GM12891 (cell line): ENCODE measurements at regions not wholly inside any gene's neighbourhood (a gene's known extent, or its start where the extent isn't known, plus 50 kb on each side); places are given as distances from the start of the nearest gene placed in this dataset.
"Not testable (repeated sequence)": the region's sequence is repeated elsewhere in the genome, so short reads cannot be mapped to it uniquely, and the experiment has no call there.

ENCODE experiments used
- DNase-seq: peaks from one replicate; pipeline ENCODE4 v3.0.0; 2011; ENCODE audit warnings: low spot score; ENCODE audit not compliant: insufficient read length
- FAIRE-seq: peaks from 2 replicates; lab custom pipeline; 2011; peaks lifted over from hg19 to GRCh38; lab: Jason Lieb, UNC
- PAX5 ChIP-seq: IDR thresholded peaks from 2 replicates; pipeline ENCODE4 v1.6.1; 2011; ENCODE audit warnings: low read length, moderate library complexity, mild to moderate bottlenecking; ENCODE audit not compliant: insufficient read depth, severe bottlenecking
- POLR2A ChIP-seq: IDR thresholded peaks from 2 replicates; pipeline ENCODE4 v1.6.1; 2011; ENCODE audit warnings: low read depth, low read length, control low read depth
- POLR2AphosphoS5 ChIP-seq: IDR thresholded peaks from 2 replicates; pipeline ENCODE4 v1.6.1; 2011; ENCODE audit warnings: low read depth, low read length, control low read depth
- POU2F2 ChIP-seq: IDR thresholded peaks from 2 replicates; pipeline ENCODE4 v1.6.1; 2011; ENCODE audit warnings: low read depth, mild to moderate bottlenecking, control low read depth, low read length, moderate library complexity
- SPI1 ChIP-seq: IDR thresholded peaks from 2 replicates; pipeline ENCODE4 v1.6.1; 2011; ENCODE audit warnings: low read depth, low read length, control low read depth
- TAF1 ChIP-seq: IDR thresholded peaks from 2 replicates; pipeline ENCODE4 v1.6.1; 2011; ENCODE audit warnings: low read depth, low read length, control low read depth

DNA sequence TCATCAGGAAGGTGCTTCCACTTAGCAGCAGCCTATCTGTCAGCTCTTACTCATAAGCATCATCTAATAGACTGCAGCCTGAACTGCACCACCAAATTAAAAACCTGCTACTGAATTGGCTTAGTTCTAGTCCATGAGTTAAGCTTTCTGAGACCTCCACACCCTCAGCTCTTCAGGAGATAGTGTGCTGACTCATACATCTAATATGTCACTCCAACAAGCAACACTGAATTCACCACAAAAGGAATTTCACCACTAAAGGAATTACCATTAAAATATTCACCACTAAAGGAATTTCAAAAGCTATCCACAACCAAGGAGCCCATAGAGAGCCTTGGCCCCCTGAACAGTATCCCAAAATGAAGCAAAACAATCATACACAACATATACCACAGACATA lies 418.5 kb upstream of the RORB start:
- no peak for DNase-seq
- TF ChIP-seq POLR2AphosphoS5: no peak
- no peak for TF ChIP-seq POU2F2
- no peak for TF ChIP-seq SPI1
- no peak for TF ChIP-seq POLR2A
- no peak for TF ChIP-seq PAX5
- TF ChIP-seq TAF1: no peak
- no peak for FAIRE-seq

DNA sequence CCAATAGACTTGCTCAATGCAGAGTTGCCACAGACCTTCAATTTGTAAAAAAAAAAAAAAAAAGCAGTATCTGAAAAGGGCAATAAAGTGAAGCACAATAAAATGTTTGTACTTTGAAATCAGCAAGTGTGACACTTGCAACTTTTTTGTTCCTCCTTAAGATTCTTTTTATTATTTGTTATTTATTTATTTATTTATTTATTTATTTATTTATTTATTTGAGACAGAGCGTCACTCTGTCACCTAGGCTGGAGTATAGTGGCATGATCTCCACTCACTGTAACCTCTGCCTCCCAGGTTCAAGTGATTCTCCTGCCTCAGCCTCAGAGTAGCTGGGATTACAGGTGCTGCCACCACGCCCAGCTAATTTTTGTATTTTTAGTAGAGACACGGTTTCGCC lies 416.5 kb upstream of the RORB start:
- FAIRE-seq, DNase-seq: not testable (repeated sequence)

DNA sequence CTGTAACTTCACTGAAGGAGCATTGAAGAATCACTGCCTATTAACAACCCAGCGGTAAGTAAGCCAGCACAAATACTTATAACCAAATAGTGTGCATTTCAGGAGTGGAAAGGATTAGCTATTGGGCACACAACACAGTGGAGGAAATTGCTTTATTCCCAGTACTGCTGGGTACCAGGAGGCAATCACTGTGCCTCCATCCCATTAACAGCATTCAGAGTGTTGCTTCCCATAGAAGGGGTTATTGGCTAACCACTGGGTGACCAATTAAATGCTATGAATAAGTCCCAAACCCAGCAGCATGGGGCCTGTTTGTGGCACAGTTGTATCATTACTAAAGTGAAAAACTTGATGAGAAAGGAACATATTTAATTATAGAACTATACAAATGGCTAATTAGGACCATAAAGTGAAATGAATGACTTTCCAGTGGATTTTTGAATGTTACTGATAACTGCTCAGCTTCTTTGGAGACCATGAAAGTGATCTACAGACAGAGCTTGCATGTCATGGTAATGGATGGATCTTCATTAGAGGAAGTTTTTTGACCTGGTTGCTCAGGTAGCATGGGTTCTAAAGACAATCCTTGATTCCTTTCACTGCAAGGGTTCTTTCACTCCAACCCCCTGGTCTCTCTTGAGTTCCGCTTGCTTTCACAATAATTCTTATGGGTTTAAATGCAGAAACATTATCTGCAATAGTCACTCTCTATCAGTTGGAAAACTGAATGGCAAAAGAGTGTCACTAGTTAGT lies 413.3 kb upstream of the RORB start:
- FAIRE-seq: no peak
- DNase-seq: no peak

DNA sequence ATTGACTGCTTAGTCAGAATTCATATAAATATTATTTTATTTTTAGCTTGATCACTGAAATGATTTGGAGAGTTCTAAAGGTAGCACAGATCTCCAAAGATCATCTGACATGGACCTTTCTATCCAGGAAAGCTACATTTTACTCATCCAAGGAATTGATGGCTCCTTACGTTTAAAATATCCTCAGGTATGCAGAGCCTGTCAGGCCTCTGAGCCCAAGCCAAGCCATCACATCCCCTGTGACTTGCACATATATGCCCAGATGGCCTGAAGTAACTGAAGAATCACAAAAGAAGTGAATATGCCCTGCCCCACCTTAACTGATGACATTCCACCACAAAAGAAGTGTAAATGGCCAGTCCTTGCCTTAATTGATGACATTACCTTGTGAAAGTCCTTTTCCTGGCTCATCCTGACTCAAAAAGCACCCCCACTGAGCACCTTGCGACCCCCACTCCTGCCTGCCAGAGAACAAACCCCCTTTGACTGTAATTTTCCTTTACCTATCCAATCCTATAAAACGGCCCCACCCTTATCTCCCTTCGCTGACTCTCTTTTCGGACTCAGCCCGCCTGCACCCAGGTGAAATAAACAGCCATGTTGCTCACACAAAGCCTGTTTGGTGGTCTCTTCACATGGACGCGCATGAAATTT lies 411.6 kb upstream of the RORB start:
- not testable (repeated sequence) for DNase-seq, FAIRE-seq

More for the DNA sequence above, 413.3 kb upstream of the RORB start:
- TF ChIP-seq POLR2AphosphoS5: no peak
- no peak for TF ChIP-seq TAF1
- no peak for TF ChIP-seq POLR2A
- TF ChIP-seq POU2F2: no peak
- TF ChIP-seq SPI1: no peak
- no peak for TF ChIP-seq PAX5

DNA sequence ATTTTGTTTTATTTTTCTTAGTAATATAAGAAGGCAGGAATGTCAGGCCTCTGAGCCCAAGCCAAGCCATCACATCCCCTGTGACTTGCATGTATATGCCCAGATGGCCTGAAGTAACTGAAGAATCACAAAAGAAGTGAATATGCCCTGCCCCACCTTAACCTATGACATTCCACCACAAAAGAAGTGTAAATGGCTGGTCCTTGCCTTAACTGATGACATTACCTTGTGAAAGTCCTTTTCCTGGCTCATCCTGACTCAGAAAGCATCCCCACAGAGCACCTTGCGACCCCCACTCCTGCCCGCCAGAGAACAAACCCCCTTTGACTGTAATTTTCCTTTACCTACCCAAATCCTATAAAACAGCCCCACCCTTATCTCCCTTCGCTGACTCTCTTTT lies 406.2 kb upstream of the RORB start:
- DNase-seq, FAIRE-seq: not testable (repeated sequence)

DNA sequence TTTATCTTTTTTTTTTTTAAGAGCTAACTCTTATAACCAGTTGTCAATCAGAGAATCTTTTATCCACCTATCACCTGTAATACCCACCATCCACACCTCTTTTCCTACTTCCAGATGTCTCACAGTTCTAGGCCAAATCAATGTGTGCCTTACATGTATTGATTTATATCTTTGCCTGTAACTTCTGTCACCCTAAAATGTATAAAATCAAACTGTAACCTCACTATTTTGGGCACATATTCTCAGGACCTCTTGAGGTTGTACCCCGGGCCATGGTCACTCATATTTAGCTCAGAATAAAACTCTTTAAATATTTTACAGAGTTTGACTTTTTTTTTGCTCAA lies 404.7 kb upstream of the RORB start:
- DNase-seq (no peak), FAIRE-seq (no peak)
- TF ChIP-seq TAF1 (no peak), PAX5 (no peak), SPI1 (no peak), POLR2A (no peak), POLR2AphosphoS5 (no peak), POU2F2 (no peak)

DNA sequence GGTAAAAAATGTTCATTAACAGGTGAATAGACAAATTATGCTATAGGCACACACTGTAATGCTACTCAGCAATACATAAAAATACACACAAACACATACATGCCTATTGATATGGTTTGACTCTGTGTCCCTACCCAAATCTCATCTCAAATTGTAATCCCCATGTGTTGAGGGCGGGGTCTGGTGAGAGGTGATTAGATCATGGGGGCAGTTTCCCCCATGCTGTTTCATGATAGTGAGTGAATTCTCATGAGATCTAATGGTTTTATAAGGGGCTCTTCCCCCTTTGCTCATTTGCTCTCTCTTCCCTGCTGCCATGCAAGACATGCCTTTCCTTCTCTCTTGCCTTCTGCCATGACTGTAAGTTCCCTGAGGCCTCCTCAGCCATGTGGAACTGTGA lies 403.1 kb upstream of the RORB start:
- FAIRE-seq, DNase-seq: not testable (repeated sequence)

DNA sequence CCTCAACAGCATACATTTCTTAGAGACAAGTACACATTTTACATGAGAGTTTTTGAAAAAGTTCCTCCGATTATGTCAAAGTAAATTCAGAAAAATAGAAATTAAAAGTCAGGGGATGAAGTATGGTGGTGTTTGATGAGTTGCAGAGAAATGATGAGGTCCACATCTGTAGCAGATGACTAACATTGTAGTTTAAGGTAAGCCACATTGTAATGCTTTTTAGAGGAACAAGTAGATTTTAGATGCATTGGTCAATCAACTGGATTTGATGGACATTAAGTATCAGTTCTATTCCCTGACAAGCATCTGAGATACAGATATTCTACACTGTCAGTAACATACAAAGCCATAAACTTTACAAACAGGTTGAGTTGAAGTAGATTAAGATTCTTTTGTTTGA lies 402.4 kb upstream of the RORB start:
- DNase-seq: no peak
- no peak for TF ChIP-seq POLR2AphosphoS5
- TF ChIP-seq SPI1: no peak
- no peak for TF ChIP-seq TAF1
- no peak for TF ChIP-seq PAX5
- no peak for TF ChIP-seq POU2F2
- no peak for TF ChIP-seq POLR2A
- FAIRE-seq: no peak

DNA sequence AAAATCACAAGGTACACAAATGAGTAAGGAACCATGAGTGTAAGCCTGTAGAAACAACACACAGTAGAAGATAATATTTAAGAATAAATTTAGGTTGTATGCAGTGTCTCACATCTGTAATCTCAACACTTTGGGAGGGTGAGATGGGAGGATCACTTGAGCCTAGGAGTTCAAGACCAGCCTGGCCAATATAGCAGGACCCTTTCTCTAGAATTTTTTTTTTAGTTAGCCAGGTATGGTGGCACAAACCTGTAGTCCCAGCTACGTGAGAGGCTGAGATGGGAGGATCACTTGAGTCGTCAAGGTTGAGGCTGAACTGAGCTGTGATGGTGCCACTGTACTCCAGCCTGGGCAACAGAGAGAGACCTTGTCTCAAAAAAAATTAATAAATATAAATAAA lies 401.2 kb upstream of the RORB start:
- TF ChIP-seq SPI1 (no peak), POLR2AphosphoS5 (no peak), PAX5 (no peak), POU2F2 (no peak), TAF1 (no peak), POLR2A (no peak)
- FAIRE-seq: no peak
- no peak for DNase-seq

DNA sequence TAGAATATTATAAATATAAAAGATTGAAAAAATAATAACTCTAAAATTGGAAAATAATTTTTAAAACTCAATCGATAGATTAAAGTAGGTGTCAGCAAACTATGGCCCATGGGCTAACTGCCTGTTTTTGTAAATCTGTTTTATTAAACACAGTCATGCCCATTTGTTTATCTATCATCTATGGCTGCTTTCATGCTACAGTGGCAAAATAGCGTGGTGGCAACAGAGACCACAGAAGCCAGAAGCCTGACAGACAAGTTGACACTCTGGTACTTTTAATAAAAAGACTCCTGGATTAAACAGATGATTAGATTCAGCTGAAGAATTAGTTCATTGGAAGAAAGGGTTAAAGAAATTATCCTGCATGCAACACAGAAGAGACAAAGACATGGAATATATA lies 400.7 kb upstream of the RORB start:
- DNase-seq (no peak), FAIRE-seq (no peak)
- TF ChIP-seq TAF1: no peak
- no peak for TF ChIP-seq PAX5
- no peak for TF ChIP-seq POLR2AphosphoS5
- no peak for TF ChIP-seq POU2F2
- TF ChIP-seq POLR2A: no peak

DNA sequence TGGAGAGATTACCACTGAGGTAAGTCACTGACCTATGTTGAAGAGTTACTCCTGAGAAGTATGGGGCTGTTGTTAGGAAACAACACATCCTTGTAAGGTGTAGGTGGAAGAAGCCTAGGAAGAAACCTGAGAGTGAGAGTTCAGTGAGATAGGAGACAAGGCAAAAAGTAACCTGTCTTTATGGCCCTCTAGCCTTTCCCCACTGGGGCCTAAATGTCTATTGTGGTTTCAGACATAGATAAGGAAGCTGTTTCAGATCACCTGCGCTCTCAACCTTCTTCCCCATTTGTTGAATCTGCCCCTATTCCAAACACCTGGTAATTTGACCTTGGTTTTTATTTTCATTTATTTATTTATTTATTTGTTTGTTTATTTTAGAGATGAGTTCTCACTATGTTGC lies 397.1 kb upstream of the RORB start:
- no peak for DNase-seq
- no peak for TF ChIP-seq POLR2A
- TF ChIP-seq POU2F2: no peak
- TF ChIP-seq SPI1: no peak
- TF ChIP-seq PAX5: no peak
- TF ChIP-seq TAF1: no peak
- no peak for TF ChIP-seq POLR2AphosphoS5
- no peak for FAIRE-seq

DNA sequence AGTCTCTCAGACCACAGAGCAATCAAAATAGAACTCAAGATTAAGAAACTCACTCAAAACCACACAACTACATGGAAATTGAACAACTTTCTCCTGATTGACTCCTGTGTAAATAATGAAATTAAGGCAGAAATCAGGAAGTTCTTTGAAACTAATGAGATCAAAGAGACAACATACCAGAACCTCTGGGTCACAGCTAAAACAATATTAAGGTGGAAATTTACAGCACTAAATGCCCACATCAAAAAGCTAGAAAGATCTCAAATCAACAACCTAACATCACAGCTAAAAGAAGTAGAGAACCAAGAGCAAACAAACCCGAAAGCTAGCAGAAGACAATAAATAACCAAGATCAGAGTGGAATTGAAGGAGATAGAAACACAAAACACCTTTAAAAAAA lies 395.0 kb upstream of the RORB start:
- DNase-seq, FAIRE-seq: not testable (repeated sequence)
